Mesendoderm (in vitro differentiated cells): ENCODE measurements at regions not wholly inside any gene's neighbourhood (a gene's known extent, or its start where the extent isn't known, plus 50 kb on each side); places are given as distances from the start of the nearest gene placed in this dataset.

ENCODE experiments used
- DNase-seq: peaks from one replicate; pipeline ENCODE4 v3.0.0; 2013
- H2AK5ac ChIP-seq: 2 replicates; pipeline ENCODE4 v1.6.1; 2013; ENCODE audit warnings: low read length, inconsistent platforms
- H2BK120ac ChIP-seq: 2 replicates; pipeline ENCODE4 v1.6.1; 2013; ENCODE audit warnings: low read depth, mild to moderate bottlenecking, low read length, moderate library complexity, mixed read lengths
- H2BK15ac ChIP-seq: replicated peaks from 2 replicates; pipeline ENCODE4 v1.6.1; 2013; ENCODE audit warnings: low read depth, mild to moderate bottlenecking, moderate library complexity
- H2BK5ac ChIP-seq: 2 replicates; pipeline ENCODE4 v1.6.1; 2013; ENCODE audit warnings: low read length, inconsistent platforms
- H3K18ac ChIP-seq: 2 replicates; pipeline ENCODE4 v1.6.1; 2013; ENCODE audit warnings: mild to moderate bottlenecking, low read length, mixed read lengths
- H3K23ac ChIP-seq: one replicate; pipeline ENCODE4 v1.6.1; 2013; ENCODE audit warnings: low read length
- H3K27ac ChIP-seq: 2 replicates; pipeline ENCODE4 v1.5.1; 2013; ENCODE audit warnings: low read depth, mild to moderate bottlenecking, inconsistent platforms, low read length, moderate library complexity
- H3K27me3 ChIP-seq: 2 replicates; pipeline ENCODE4 v1.6.1; 2013; ENCODE audit warnings: low read length, control low read depth, mild to moderate bottlenecking, inconsistent platforms; ENCODE audit not compliant: insufficient read depth, poor library complexity
- H3K36me3 ChIP-seq: 2 replicates; pipeline ENCODE4 v1.6.1; 2013; ENCODE audit warnings: low read length, inconsistent platforms; ENCODE audit not compliant: control insufficient read depth, insufficient read depth
- H3K4ac ChIP-seq: one replicate; pipeline ENCODE4 v1.6.1; 2013; ENCODE audit warnings: low read depth, mild to moderate bottlenecking, low read length, moderate library complexity
- H3K4me1 ChIP-seq: 2 replicates; pipeline ENCODE4 v1.6.1; 2013; ENCODE audit warnings: low read depth, low read length, inconsistent platforms; ENCODE audit not compliant: control insufficient read depth
- H3K4me2 ChIP-seq: 2 replicates; pipeline ENCODE4 v1.6.1; 2013; ENCODE audit warnings: low read length
- H3K4me3 ChIP-seq: 2 replicates; pipeline ENCODE4 v1.5.1; 2013; ENCODE audit warnings: mild to moderate bottlenecking, low read length
- H3K56ac ChIP-seq: one replicate; pipeline ENCODE4 v1.6.1; 2013; ENCODE audit warnings: low read length
- H3K79me1 ChIP-seq: 2 replicates; pipeline ENCODE4 v1.6.1; 2013; ENCODE audit warnings: low read length, inconsistent platforms
- H3K79me2 ChIP-seq: 2 replicates; pipeline ENCODE4 v1.6.1; 2013; ENCODE audit warnings: mild to moderate bottlenecking, low read length; ENCODE audit not compliant: control insufficient read depth, insufficient read depth
- H3K9ac ChIP-seq: 2 replicates; pipeline ENCODE4 v1.6.1; 2013; ENCODE audit warnings: low read length, inconsistent platforms
- H4K5ac ChIP-seq: one replicate; pipeline ENCODE4 v1.6.1; 2013; ENCODE audit warnings: low read length
- H4K8ac ChIP-seq: one replicate; pipeline ENCODE4 v1.6.1; 2013; ENCODE audit warnings: low read depth, mild to moderate bottlenecking, control low read depth, low read length, moderate library complexity
- WGBS: extraction: QIAGEN DNeasy Blood & Tissue Kit; methylation state at CpG from one replicate; pipeline ENCODE4 v1.1.7; 2013; ENCODE audit warnings: low lambda C conversion rate, missing lambda C conversion rate; ENCODE audit not compliant: insufficient coverage; ENCODE audit errors: extremely low coverage; 5-methylcytosine and 5-hydroxymethylcytosine counted together

GRCh38 chr11:38884145-38884865, 2286.3 kb upstream of the RAG2 start:
- H3K23ac ChIP-seq = no peak overlapping the region
- H3K4me1 ChIP-seq = no peaks in the 10 kb centered on the region
- no peak overlapping the region for H4K5ac ChIP-seq
- WGBS = no CpG with 5 or more reads among the region's 6 CpGs
- no peak overlapping the region for H3K4me2 ChIP-seq
- no peaks in the 10 kb centered on the region for H3K79me1 ChIP-seq
- H3K79me2 ChIP-seq = no peaks in the 10 kb centered on the region
- H2BK5ac ChIP-seq = no peak overlapping the region
- H4K8ac ChIP-seq = no peak overlapping the region
- H2AK5ac ChIP-seq = no peak overlapping the region
- no peak overlapping the region for H3K18ac ChIP-seq
- no peak overlapping the region for H3K9ac ChIP-seq
- H3K27ac ChIP-seq = no peak overlapping the region
- no peak for DNase-seq
- H3K4me3 ChIP-seq = no peak overlapping the region
- H3K4ac ChIP-seq = no peak overlapping the region
- no peaks in the 10 kb centered on the region for H3K27me3 ChIP-seq
- H2BK120ac ChIP-seq = no peak overlapping the region
- H2BK15ac ChIP-seq = no peak overlapping the region
- no peak overlapping the region for H3K56ac ChIP-seq
- H3K36me3 ChIP-seq = no peaks in the 10 kb centered on the region

GRCh38 chr11:38867338-38867737, 2269.3 kb upstream of the RAG2 start:
- no peak overlapping the region for H2AK5ac ChIP-seq
- H3K79me1 ChIP-seq = no peaks in the 10 kb centered on the region
- no peak overlapping the region for H3K9ac ChIP-seq
- no peak overlapping the region for H3K4me3 ChIP-seq
- no CpG with 5 or more reads among the region's 3 CpGs for WGBS
- H3K27ac ChIP-seq = no peak overlapping the region
- no peaks in the 10 kb centered on the region for H3K27me3 ChIP-seq
- no peaks in the 10 kb centered on the region for H3K79me2 ChIP-seq
- H3K4ac ChIP-seq = no peak overlapping the region
- H3K23ac ChIP-seq = no peak overlapping the region
- no peak overlapping the region for H2BK5ac ChIP-seq
- no peak overlapping the region for H2BK15ac ChIP-seq
- no peak overlapping the region for H3K18ac ChIP-seq
- H3K4me2 ChIP-seq = no peak overlapping the region
- no peak for DNase-seq
- H4K5ac ChIP-seq = no peak overlapping the region
- H3K36me3 ChIP-seq = no peaks in the 10 kb centered on the region
- no peaks in the 10 kb centered on the region for H3K4me1 ChIP-seq
- no peak overlapping the region for H4K8ac ChIP-seq
- no peak overlapping the region for H3K56ac ChIP-seq
- no peak overlapping the region for H2BK120ac ChIP-seq

- Histone ChIP-seq H3K79me1 (no peaks in the 10 kb centered on the region), H4K8ac (no peak overlapping the region), H3K4me1 (no peaks in the 10 kb centered on the region), H3K79me2 (no peaks in the 10 kb centered on the region), H3K18ac (no peak overlapping the region), H3K4me3 (no peak overlapping the region), H2BK15ac (no peak overlapping the region), H3K36me3 (no peaks in the 10 kb centered on the region), H3K9ac (no peak overlapping the region), H4K5ac (no peak overlapping the region), H3K4ac (no peak overlapping the region), H2BK5ac (no peak overlapping the region), H2BK120ac (no peak overlapping the region), H3K27me3 (no peaks in the 10 kb centered on the region), H3K4me2 (no peak overlapping the region), H3K23ac (no peak overlapping the region), H3K27ac (no peak overlapping the region), H3K56ac (no peak overlapping the region), H2AK5ac (no peak overlapping the region)
- no CpG with 5 or more reads among the region's 2 CpGs for WGBS
- DNase-seq = no peak
Measured at GRCh38 chr11:38865922-38866321, 2267.9 kb upstream of the RAG2 start.

- DNase-seq = no peak
- H3K4ac ChIP-seq = no peak overlapping the region
- no CpG with 5 or more reads among the region's 2 CpGs for WGBS
Measured at GRCh38 chr11:38842991-38843390, 2245.0 kb upstream of the RAG2 start.

GRCh38 chr11:38839071-38839470, 2241.0 kb upstream of the RAG2 start:
- WGBS = no CpG with 5 or more reads among the region's 3 CpGs
- Histone ChIP-seq H2AK5ac (no peak overlapping the region), H3K27me3 (no peaks in the 10 kb centered on the region), H3K4me3 (no peak overlapping the region), H3K23ac (no peak overlapping the region), H4K5ac (no peak overlapping the region), H2BK120ac (no peak overlapping the region), H4K8ac (no peak overlapping the region), H3K79me1 (no peaks in the 10 kb centered on the region), H3K56ac (no peak overlapping the region), H3K9ac (no peak overlapping the region), H3K4me2 (no peak overlapping the region), H2BK15ac (no peak overlapping the region), H3K4ac (no peak overlapping the region), H2BK5ac (no peak overlapping the region), H3K36me3 (no peaks in the 10 kb centered on the region), H3K4me1 (no peaks in the 10 kb centered on the region), H3K18ac (no peak overlapping the region), H3K27ac (no peak overlapping the region), H3K79me2 (no peaks in the 10 kb centered on the region)
- no peak for DNase-seq

More at GRCh38 chr11:38842991-38843390, 2245.0 kb upstream of the RAG2 start:
- Histone ChIP-seq H3K4me3 (no peak overlapping the region), H3K56ac (no peak overlapping the region), H3K18ac (no peak overlapping the region), H3K9ac (no peak overlapping the region), H3K79me2 (no peaks in the 10 kb centered on the region), H3K4me1 (no peaks in the 10 kb centered on the region), H3K27me3 (no peaks in the 10 kb centered on the region), H2BK120ac (no peak overlapping the region), H2BK15ac (no peak overlapping the region), H3K23ac (no peak overlapping the region), H3K36me3 (no peaks in the 10 kb centered on the region), H3K27ac (no peak overlapping the region), H4K5ac (no peak overlapping the region), H3K4me2 (no peak overlapping the region), H3K79me1 (no peaks in the 10 kb centered on the region), H2AK5ac (no peak overlapping the region), H2BK5ac (no peak overlapping the region), H4K8ac (no peak overlapping the region)

GRCh38 chr11:38835966-38836365, 2237.9 kb upstream of the RAG2 start:
- H2AK5ac ChIP-seq = no peak overlapping the region
- H2BK120ac ChIP-seq = no peak overlapping the region
- DNase-seq = no peak
- H3K18ac ChIP-seq = no peak overlapping the region
- no peak overlapping the region for H3K23ac ChIP-seq
- no peaks in the 10 kb centered on the region for H3K79me2 ChIP-seq
- no peaks in the 10 kb centered on the region for H3K36me3 ChIP-seq
- no peak overlapping the region for H3K4me2 ChIP-seq
- no CpG with 5 or more reads among the region's 4 CpGs for WGBS
- H3K56ac ChIP-seq = no peak overlapping the region
- no peaks in the 10 kb centered on the region for H3K79me1 ChIP-seq
- no peak overlapping the region for H3K9ac ChIP-seq
- H3K4me3 ChIP-seq = no peak overlapping the region
- H4K8ac ChIP-seq = no peak overlapping the region
- no peaks in the 10 kb centered on the region for H3K4me1 ChIP-seq
- no peaks in the 10 kb centered on the region for H3K27me3 ChIP-seq
- no peak overlapping the region for H2BK15ac ChIP-seq
- no peak overlapping the region for H3K27ac ChIP-seq
- H3K4ac ChIP-seq = no peak overlapping the region
- no peak overlapping the region for H4K5ac ChIP-seq
- H2BK5ac ChIP-seq = no peak overlapping the region
